T-helper 1 cell treated with Interleukin-12 subunit alpha and Interleukin-12 subunit beta and Interleukin-4 antibody, amounts not matched to agents 30 μg/mL and 1 μg/mL, for 36 hours (primary cell): ENCODE measurements at regions not wholly inside any gene's neighbourhood (a gene's known extent, or its start where the extent isn't known, plus 50 kb on each side); places are given as distances from the start of the nearest gene placed in this dataset.
"Not testable (repeated sequence)": the region's sequence is repeated elsewhere in the genome, so short reads cannot be mapped to it uniquely, and the experiment has no call there.

Source experiments
- H3K27ac Mint-ChIP-seq: one replicate; pipeline ENCODE4 v1.8.0; 2021; ENCODE audit warnings: mild to moderate bottlenecking, mixed read lengths
- H3K27me3 Mint-ChIP-seq: one replicate; pipeline ENCODE4 v1.8.0; 2021; ENCODE audit warnings: low read depth, mixed read lengths
- H3K36me3 Mint-ChIP-seq: one replicate; pipeline ENCODE4 v1.8.0; 2021; ENCODE audit warnings: low read depth, mixed read lengths
- H3K4me1 Mint-ChIP-seq: one replicate; pipeline ENCODE4 v1.8.0; 2021; ENCODE audit warnings: low read depth, mixed read lengths
- H3K4me3 Mint-ChIP-seq: one replicate; pipeline ENCODE4 v1.8.0; 2021; ENCODE audit warnings: mild to moderate bottlenecking, moderate library complexity, mixed read lengths
- H3K9me3 Mint-ChIP-seq: one replicate; pipeline ENCODE4 v1.8.0; 2021; ENCODE audit warnings: mixed read lengths

GRCh38 chr2:183975676-183976075, 622.7 kb upstream of the ZNF804A start:
- H3K4me1 Mint-ChIP-seq, H3K27me3 Mint-ChIP-seq, H3K36me3 Mint-ChIP-seq, H3K27ac Mint-ChIP-seq, H3K4me3 Mint-ChIP-seq: not testable (repeated sequence)
- peaks cover 23% of the 10 kb centered on the region for H3K9me3 Mint-ChIP-seq

GRCh38 chr2:183984871-183985270, 613.5 kb upstream of the ZNF804A start:
- Mint-ChIP-seq H3K9me3 (peaks cover 5% of the 10 kb centered on the region), H3K36me3 (no peaks in the 10 kb centered on the region), H3K4me1 (no peaks in the 10 kb centered on the region), H3K27ac (no peak overlapping the region), H3K27me3 (no peaks in the 10 kb centered on the region), H3K4me3 (no peak overlapping the region)

- peaks cover 12% of the 10 kb centered on the region for H3K9me3 Mint-ChIP-seq
- no peaks in the 10 kb centered on the region for H3K4me1 Mint-ChIP-seq
- no peaks in the 10 kb centered on the region for H3K27me3 Mint-ChIP-seq
- no peaks in the 10 kb centered on the region for H3K36me3 Mint-ChIP-seq
- H3K4me3 Mint-ChIP-seq, result no peak overlapping the region
- H3K27ac Mint-ChIP-seq, result no peak overlapping the region
Observed at GRCh38 chr2:183991968-183992367, 606.4 kb upstream of the ZNF804A start.

- no peak overlapping the region for H3K4me3 Mint-ChIP-seq
- peaks cover 12% of the 10 kb centered on the region for H3K9me3 Mint-ChIP-seq
- H3K27me3 Mint-ChIP-seq, result no peaks in the 10 kb centered on the region
- H3K36me3 Mint-ChIP-seq, result no peaks in the 10 kb centered on the region
- H3K4me1 Mint-ChIP-seq, result no peaks in the 10 kb centered on the region
- H3K27ac Mint-ChIP-seq, result no peak overlapping the region
Observed at GRCh38 chr2:183993052-183993451, 605.3 kb upstream of the ZNF804A start.

- no peaks in the 10 kb centered on the region for H3K4me1 Mint-ChIP-seq
- H3K9me3 Mint-ChIP-seq, result peaks cover 2% of the 10 kb centered on the region
- H3K27ac Mint-ChIP-seq, result no peak overlapping the region
- no peaks in the 10 kb centered on the region for H3K27me3 Mint-ChIP-seq
- H3K36me3 Mint-ChIP-seq, result no peaks in the 10 kb centered on the region
- H3K4me3 Mint-ChIP-seq, result no peak overlapping the region
Observed at GRCh38 chr2:183995632-183996031, 602.7 kb upstream of the ZNF804A start.

GRCh38 chr2:183996825-183997793, 601.2 kb upstream of the ZNF804A start:
- Mint-ChIP-seq H3K27me3 (no peaks in the 10 kb centered on the region), H3K36me3 (no peaks in the 10 kb centered on the region), H3K27ac (no peak overlapping the region), H3K9me3 (no peaks in the 10 kb centered on the region), H3K4me3 (no peak overlapping the region), H3K4me1 (no peaks in the 10 kb centered on the region)

- H3K27me3 Mint-ChIP-seq, result no peaks in the 10 kb centered on the region
- H3K4me3 Mint-ChIP-seq, result no peak overlapping the region
Observed at GRCh38 chr2:183998041-183998796, 600.1 kb upstream of the ZNF804A start.

GRCh38 chr2:183998797-183999190, 599.5 kb upstream of the ZNF804A start:
- Mint-ChIP-seq H3K27ac (no peak overlapping the region), H3K36me3 (no peaks in the 10 kb centered on the region), H3K9me3 (no peaks in the 10 kb centered on the region), H3K27me3 (no peaks in the 10 kb centered on the region), H3K4me1 (no peaks in the 10 kb centered on the region), H3K4me3 (no peak overlapping the region)

More at GRCh38 chr2:183998041-183998796, 600.1 kb upstream of the ZNF804A start:
- Mint-ChIP-seq H3K36me3 (no peaks in the 10 kb centered on the region), H3K27ac (no peak overlapping the region), H3K4me1 (no peaks in the 10 kb centered on the region), H3K9me3 (no peaks in the 10 kb centered on the region)

- H3K27me3 Mint-ChIP-seq, result no peaks in the 10 kb centered on the region
- H3K27ac Mint-ChIP-seq, result no peak overlapping the region
- H3K36me3 Mint-ChIP-seq, result no peaks in the 10 kb centered on the region
- no peaks in the 10 kb centered on the region for H3K9me3 Mint-ChIP-seq
- no peaks in the 10 kb centered on the region for H3K4me1 Mint-ChIP-seq
- H3K4me3 Mint-ChIP-seq, result no peak overlapping the region
Observed at GRCh38 chr2:184004289-184004947, 593.9 kb upstream of the ZNF804A start.

- no peaks in the 10 kb centered on the region for H3K4me1 Mint-ChIP-seq
- H3K36me3 Mint-ChIP-seq, result no peaks in the 10 kb centered on the region
- H3K9me3 Mint-ChIP-seq, result no peaks in the 10 kb centered on the region
- H3K27me3 Mint-ChIP-seq, result no peaks in the 10 kb centered on the region
- no peak overlapping the region for H3K4me3 Mint-ChIP-seq
- no peak overlapping the region for H3K27ac Mint-ChIP-seq
Observed at GRCh38 chr2:184004948-184005672, 593.2 kb upstream of the ZNF804A start.

GRCh38 chr2:184006998-184007397, 591.3 kb upstream of the ZNF804A start:
- Mint-ChIP-seq H3K4me3 (no peak overlapping the region), H3K4me1 (no peaks in the 10 kb centered on the region), H3K36me3 (no peaks in the 10 kb centered on the region), H3K27me3 (no peaks in the 10 kb centered on the region), H3K27ac (no peak overlapping the region), H3K9me3 (no peaks in the 10 kb centered on the region)

GRCh38 chr2:184026961-184027360, 571.4 kb upstream of the ZNF804A start:
- no peaks in the 10 kb centered on the region for H3K27me3 Mint-ChIP-seq
- H3K27ac Mint-ChIP-seq, result no peak overlapping the region
- no peak overlapping the region for H3K4me3 Mint-ChIP-seq
- no peaks in the 10 kb centered on the region for H3K4me1 Mint-ChIP-seq
- no peaks in the 10 kb centered on the region for H3K9me3 Mint-ChIP-seq
- no peaks in the 10 kb centered on the region for H3K36me3 Mint-ChIP-seq

- no peaks in the 10 kb centered on the region for H3K4me1 Mint-ChIP-seq
- no peak overlapping the region for H3K4me3 Mint-ChIP-seq
- no peaks in the 10 kb centered on the region for H3K36me3 Mint-ChIP-seq
- no peak overlapping the region for H3K27ac Mint-ChIP-seq
- no peaks in the 10 kb centered on the region for H3K9me3 Mint-ChIP-seq
- no peaks in the 10 kb centered on the region for H3K27me3 Mint-ChIP-seq
Observed at GRCh38 chr2:184030245-184030644, 568.1 kb upstream of the ZNF804A start.

- no peak overlapping the region for H3K27ac Mint-ChIP-seq
- no peaks in the 10 kb centered on the region for H3K4me1 Mint-ChIP-seq
- no peaks in the 10 kb centered on the region for H3K27me3 Mint-ChIP-seq
- no peak overlapping the region for H3K4me3 Mint-ChIP-seq
- H3K9me3 Mint-ChIP-seq, result no peaks in the 10 kb centered on the region
- no peaks in the 10 kb centered on the region for H3K36me3 Mint-ChIP-seq
Observed at GRCh38 chr2:184030989-184031388, 567.3 kb upstream of the ZNF804A start.
